GM18499 (cell line): ENCODE measurements at regions not wholly inside any gene's neighbourhood (a gene's known extent, or its start where the extent isn't known, plus 50 kb on each side); places are given as distances from the start of the nearest gene placed in this dataset.

Experiments used
- ATAC-seq: cut with Tn5 transposase; IDR thresholded peaks from one replicate; pipeline ENCODE4 v1.9.1; 2021; ENCODE audit warnings: moderate number of reproducible peaks; ENCODE audit not compliant: insufficient read depth, unreplicated experiment

- no peak for ATAC-seq
Measured at GRCh38 chr4:156052116-156052515, 98.5 kb upstream of the CTSO start.

- no peak for ATAC-seq
Measured at GRCh38 chr4:156038772-156039171, 85.1 kb upstream of the CTSO start.

- ATAC-seq: peak; percentile 74
Measured at GRCh38 chr4:156036496-156036895, 82.8 kb upstream of the CTSO start.

- ATAC-seq: no peak
Measured at GRCh38 chr4:156029691-156030090, 76.0 kb upstream of the CTSO start.

DNA sequence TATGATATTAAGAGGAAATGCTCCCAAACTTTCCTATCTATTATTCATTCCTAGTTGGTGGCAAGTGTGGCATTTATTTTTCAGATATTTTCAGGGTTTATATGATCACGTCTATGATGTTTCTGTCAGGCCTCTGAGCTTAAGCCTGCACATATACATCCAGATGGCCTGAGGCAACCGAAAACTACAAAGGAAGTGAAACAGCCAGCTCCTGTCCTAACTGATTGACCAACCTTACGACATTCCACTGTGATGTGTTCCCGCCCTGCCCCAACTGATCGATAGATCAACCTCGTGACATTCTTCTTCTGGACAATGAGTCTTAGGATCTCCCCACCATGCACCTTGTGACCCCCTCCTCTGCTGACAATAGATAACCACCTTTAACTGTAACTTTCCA, 67.6 kb upstream of the CTSO start:
- no peak for ATAC-seq

DNA sequence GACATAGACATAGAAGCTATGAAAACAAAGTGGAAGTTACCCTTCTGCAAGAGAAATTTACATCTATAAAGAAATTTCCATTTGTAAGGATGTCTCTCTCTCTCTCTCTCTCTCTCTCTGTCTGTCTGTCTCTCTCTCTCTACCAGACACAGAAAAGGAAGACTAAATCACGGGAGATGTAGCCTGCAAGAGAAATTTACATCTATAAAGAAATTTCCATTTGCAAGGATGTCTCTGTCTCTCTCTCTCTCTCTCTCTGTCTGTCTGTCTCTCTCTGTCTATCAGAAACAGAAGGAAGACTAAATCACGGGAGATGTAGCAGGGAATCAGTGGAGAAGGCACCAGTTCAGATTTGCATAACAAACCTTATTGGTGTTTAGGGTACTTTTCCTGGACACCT, 65.6 kb upstream of the CTSO start:
- no peak for ATAC-seq

GRCh38 chr4:156018383-156018782, 64.7 kb upstream of the CTSO start:
- no peak for ATAC-seq

GRCh38 chr4:156015781-156016180, 62.1 kb upstream of the CTSO start:
- no peak for ATAC-seq

DNA sequence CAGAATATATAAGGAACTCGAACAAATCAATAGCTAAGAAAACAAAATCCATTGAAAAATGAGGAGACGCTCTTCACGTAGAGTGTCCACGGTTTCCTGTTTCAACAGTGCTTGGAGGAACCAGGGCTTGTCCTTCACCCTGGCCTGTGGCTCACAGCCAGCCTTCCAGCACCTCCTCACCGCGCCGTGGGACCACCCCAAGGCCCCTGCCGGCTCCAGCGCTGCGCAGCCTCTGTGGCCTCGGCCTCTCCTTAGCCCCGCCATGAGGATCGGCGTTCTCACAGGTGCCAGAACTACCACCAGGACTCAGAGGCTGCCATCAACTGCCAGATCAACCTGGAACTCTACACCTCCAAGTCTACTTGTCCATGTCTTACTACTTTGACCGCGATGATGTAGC, 52.5 kb upstream of the CTSO start:
- ATAC-seq: no peak
